Activated T-helper 17 cell treated with anti-CD3 and anti-CD28 coated beads, Interleukin-2, amount 50 U/mL, for 72 hours (primary cell): ENCODE measurements at regions not wholly inside any gene's neighbourhood (a gene's known extent, or its start where the extent isn't known, plus 50 kb on each side); places are given as distances from the start of the nearest gene placed in this dataset.

Source experiments
- ATAC-seq: fragments of 150-1000 bp; cut with Tn5 transposase; replicated peaks from 2 replicates; pipeline ENCODE4 v1.10.0; 2021; ENCODE audit warnings: mild to moderate bottlenecking, moderate library complexity
- H3K27ac Mint-ChIP-seq: one replicate; pipeline ENCODE4 v1.8.0; 2022; ENCODE audit warnings: mixed read lengths
- H3K27me3 Mint-ChIP-seq: one replicate; pipeline ENCODE4 v1.8.0; 2022; ENCODE audit warnings: mixed read lengths
- H3K36me3 Mint-ChIP-seq: one replicate; pipeline ENCODE4 v1.8.0; 2022; ENCODE audit warnings: low read depth, mild to moderate bottlenecking, mixed read lengths
- H3K4me1 Mint-ChIP-seq: one replicate; pipeline ENCODE4 v1.8.0; 2022; ENCODE audit warnings: mixed read lengths
- H3K4me3 Mint-ChIP-seq: one replicate; pipeline ENCODE4 v1.8.0; 2022; ENCODE audit warnings: mild to moderate bottlenecking, mixed read lengths
- H3K9me3 Mint-ChIP-seq: one replicate; pipeline ENCODE4 v1.8.0; 2022; ENCODE audit warnings: mixed read lengths

- Mint-ChIP-seq H3K4me1 (no peaks in the 10 kb centered on the region), H3K27me3 (no peaks in the 10 kb centered on the region), H3K4me3 (no peak overlapping the region), H3K36me3 (no peaks in the 10 kb centered on the region), H3K27ac (no peak overlapping the region), H3K9me3 (peaks cover 5% of the 10 kb centered on the region)
- ATAC-seq = no peak
These were observed 324.0 kb downstream of the KCNRG start for GRCh38 chr13:50339271-50339670.

GRCh38 chr13:50340146-50340545 lies 324.9 kb downstream of the KCNRG start:
- peaks cover 5% of the 10 kb centered on the region for H3K9me3 Mint-ChIP-seq
- H3K27me3 Mint-ChIP-seq = no peaks in the 10 kb centered on the region
- peaks cover 6% of the 10 kb centered on the region for H3K4me1 Mint-ChIP-seq
- H3K36me3 Mint-ChIP-seq = no peaks in the 10 kb centered on the region
- ATAC-seq = no peak
- no peak overlapping the region for H3K27ac Mint-ChIP-seq
- no peak overlapping the region for H3K4me3 Mint-ChIP-seq

DNA sequence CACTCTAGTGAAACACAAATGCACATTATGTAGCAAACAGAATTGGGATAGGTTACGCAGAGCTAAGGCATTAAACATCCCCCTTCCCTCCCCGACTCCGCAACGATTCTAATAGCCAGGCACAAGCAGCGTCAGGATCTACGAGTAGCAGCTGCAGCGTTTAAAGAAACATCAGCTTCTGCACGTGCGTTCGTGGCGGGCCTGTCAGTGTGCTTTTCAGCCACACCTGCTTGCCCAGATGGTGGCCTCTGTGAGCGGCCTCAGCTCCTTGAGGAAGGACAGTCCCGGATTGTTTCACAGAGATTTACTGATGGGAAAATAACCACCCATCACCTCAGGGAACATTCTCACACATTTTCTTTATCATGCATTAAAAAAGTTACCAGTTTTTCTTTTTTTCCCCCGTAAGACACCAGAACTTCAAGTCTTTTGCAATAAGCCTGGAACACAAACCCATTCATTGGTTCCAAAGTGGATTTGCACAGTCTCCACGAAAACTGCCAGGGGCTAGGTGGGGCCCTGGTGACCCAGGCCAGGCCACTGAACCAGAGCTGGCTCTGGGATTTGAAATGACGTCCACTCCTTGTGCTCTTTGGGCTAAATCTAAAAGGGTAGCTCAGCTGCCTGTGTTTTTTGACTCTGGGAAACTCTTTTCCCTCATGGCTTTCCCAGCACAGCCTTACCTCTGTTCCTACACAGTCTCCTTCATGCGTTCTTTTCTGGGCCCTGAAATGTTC lies 325.5 kb downstream of the KCNRG start:
- Mint-ChIP-seq H3K4me3 (no peak overlapping the region), H3K4me1 (peaks cover 6% of the 10 kb centered on the region), H3K27ac (no peak overlapping the region), H3K36me3 (no peaks in the 10 kb centered on the region), H3K9me3 (peaks cover 5% of the 10 kb centered on the region), H3K27me3 (no peaks in the 10 kb centered on the region)
- no peak for ATAC-seq

GRCh38 chr13:50341526-50341925 lies 326.3 kb downstream of the KCNRG start:
- H3K27me3 Mint-ChIP-seq = no peaks in the 10 kb centered on the region
- H3K4me3 Mint-ChIP-seq = no peak overlapping the region
- H3K4me1 Mint-ChIP-seq = peaks cover 6% of the 10 kb centered on the region
- H3K27ac Mint-ChIP-seq = no peak overlapping the region
- no peaks in the 10 kb centered on the region for H3K36me3 Mint-ChIP-seq
- no peak for ATAC-seq
- H3K9me3 Mint-ChIP-seq = peaks cover 5% of the 10 kb centered on the region

DNA sequence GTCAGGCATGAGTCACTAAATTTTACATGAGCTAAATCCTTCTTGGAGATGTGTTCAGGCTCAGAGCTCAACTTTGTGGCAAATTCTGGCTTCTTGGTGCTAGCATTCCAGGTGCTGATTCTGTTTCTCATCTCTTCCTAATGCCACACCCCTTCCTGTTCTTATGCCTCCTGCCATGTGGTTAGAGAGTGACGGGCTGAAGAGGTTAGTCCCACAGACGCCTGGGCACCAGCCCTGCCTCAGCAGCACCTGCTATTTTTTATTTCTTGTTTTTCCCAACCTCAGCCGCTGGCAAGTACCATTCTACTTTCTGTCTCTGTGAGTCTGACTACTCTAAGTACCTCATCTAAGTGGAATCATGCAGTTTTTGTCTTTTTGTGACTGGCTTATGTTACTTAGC lies 329.5 kb downstream of the KCNRG start:
- H3K9me3 Mint-ChIP-seq = peaks cover 5% of the 10 kb centered on the region
- H3K4me1 Mint-ChIP-seq = peaks cover 6% of the 10 kb centered on the region
- H3K27ac Mint-ChIP-seq = no peak overlapping the region
- no peak for ATAC-seq
- no peaks in the 10 kb centered on the region for H3K36me3 Mint-ChIP-seq
- no peak overlapping the region for H3K4me3 Mint-ChIP-seq
- peaks cover 3% of the 10 kb centered on the region for H3K27me3 Mint-ChIP-seq

GRCh38 chr13:50345804-50346203 lies 330.6 kb downstream of the KCNRG start:
- Mint-ChIP-seq H3K9me3 (peaks cover 5% of the 10 kb centered on the region), H3K27ac (no peak overlapping the region), H3K36me3 (no peaks in the 10 kb centered on the region), H3K27me3 (peaks cover 3% of the 10 kb centered on the region), H3K4me1 (peaks cover 6% of the 10 kb centered on the region), H3K4me3 (no peak overlapping the region)
- no peak for ATAC-seq

DNA sequence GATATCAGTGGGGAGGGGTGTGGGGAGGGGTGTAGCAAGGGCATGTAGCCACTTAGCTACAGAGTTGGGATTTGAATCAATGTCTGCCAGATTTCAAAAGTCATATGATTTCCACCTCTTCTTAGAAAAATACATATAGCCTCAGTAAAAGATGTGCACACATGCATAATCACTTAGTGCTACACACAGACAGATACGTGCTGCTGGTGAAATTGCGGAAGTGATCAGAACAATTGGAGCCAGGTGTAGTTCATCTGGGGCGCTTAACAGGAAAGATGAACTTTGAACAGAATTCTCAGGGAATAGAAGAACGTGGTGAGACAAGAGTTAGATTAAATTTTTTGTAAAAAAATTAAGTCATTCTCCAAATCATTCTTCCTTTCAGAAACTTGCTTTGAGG lies 333.1 kb downstream of the KCNRG start:
- no peaks in the 10 kb centered on the region for H3K9me3 Mint-ChIP-seq
- no peak overlapping the region for H3K4me3 Mint-ChIP-seq
- no peaks in the 10 kb centered on the region for H3K36me3 Mint-ChIP-seq
- peaks cover 3% of the 10 kb centered on the region for H3K27me3 Mint-ChIP-seq
- peaks cover 10% of the 10 kb centered on the region for H3K4me1 Mint-ChIP-seq
- H3K27ac Mint-ChIP-seq = no peak overlapping the region
- ATAC-seq = no peak

DNA sequence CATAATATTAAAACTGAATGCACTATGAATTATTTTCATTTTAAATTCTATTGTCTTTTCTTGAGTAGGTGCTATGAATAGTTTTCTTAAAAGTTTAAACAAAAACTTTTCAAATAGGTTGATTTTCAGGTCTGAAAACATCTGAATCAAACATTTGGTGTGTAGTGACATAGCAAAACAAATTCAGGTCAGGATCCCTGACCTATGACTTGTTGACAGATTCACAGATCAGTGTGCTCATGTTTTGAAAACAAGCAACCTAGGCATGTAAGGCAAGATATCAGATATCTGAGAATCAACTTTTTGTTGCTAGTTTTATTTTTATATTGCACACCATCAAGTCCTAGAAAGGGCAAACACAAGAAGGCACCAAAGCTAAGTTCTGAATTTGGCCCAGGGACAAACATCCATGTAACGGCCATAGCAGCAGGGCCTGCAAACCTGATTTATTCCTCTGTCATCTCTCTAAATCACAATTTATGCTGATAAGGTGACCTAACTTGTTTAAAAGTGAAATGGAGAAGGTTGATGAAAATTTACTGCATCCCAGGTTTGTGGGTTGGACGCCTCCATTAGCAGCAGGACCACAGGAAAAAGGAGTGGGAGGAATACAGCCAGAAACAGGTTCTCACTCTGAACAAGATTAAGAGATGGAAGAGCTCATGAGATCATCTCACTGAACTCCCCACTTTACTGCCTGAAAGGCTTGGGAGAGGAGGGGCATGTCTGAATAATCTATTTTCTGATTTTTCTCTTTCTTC lies 337.7 kb downstream of the KCNRG start:
- Mint-ChIP-seq H3K36me3 (no peaks in the 10 kb centered on the region), H3K27ac (no peak overlapping the region), H3K27me3 (no peaks in the 10 kb centered on the region), H3K4me1 (peaks cover 26% of the 10 kb centered on the region), H3K4me3 (no peak overlapping the region), H3K9me3 (no peaks in the 10 kb centered on the region)
- no peak for ATAC-seq

DNA sequence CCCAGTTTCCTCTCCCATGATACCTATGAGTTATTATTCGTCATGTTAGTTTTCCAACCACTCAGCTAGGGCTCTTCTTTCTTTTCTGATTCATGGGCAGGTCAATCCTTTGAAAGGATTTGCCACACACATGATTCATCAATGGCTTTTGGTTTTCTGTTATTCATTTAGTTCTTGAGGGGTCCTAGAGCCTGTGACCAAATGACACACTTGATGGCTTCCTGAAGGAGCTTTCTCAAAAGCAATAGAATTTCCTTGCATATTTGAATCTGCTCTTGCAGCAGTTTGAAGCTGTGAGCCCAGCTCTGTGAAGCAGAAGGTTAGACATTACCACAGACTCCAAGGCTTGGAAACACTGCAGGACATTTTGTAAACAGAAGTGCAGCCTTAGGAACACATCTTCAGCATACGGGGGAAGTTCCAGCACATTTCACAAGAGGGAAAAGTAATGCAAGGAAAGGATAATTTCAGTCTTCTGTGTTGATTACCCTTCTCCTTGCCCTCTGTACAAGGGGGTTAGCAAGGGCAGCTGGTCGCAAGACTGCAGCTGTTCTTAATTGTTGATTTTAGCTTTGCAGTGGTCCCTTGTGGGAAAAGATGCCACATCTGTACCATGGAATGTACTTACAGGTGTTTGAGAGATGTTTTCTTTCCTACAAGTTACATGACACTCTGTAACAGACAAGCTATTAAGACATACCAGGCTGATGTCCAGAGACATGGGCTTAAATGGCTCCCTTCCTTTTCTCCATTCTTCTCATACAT lies 338.6 kb downstream of the KCNRG start:
- Mint-ChIP-seq H3K27me3 (no peaks in the 10 kb centered on the region), H3K36me3 (no peaks in the 10 kb centered on the region), H3K4me3 (no peak overlapping the region), H3K9me3 (no peaks in the 10 kb centered on the region), H3K27ac (no peak overlapping the region), H3K4me1 (peaks cover 26% of the 10 kb centered on the region)
- peak; percentile 73 for ATAC-seq

GRCh38 chr13:50355797-50356196 lies 340.6 kb downstream of the KCNRG start:
- Mint-ChIP-seq H3K27ac (no peak overlapping the region), H3K27me3 (no peaks in the 10 kb centered on the region), H3K36me3 (no peaks in the 10 kb centered on the region), H3K9me3 (no peaks in the 10 kb centered on the region), H3K4me1 (peaks cover 32% of the 10 kb centered on the region), H3K4me3 (peak overlapping the region; percentile 36)
- peak; percentile 77 for ATAC-seq

DNA sequence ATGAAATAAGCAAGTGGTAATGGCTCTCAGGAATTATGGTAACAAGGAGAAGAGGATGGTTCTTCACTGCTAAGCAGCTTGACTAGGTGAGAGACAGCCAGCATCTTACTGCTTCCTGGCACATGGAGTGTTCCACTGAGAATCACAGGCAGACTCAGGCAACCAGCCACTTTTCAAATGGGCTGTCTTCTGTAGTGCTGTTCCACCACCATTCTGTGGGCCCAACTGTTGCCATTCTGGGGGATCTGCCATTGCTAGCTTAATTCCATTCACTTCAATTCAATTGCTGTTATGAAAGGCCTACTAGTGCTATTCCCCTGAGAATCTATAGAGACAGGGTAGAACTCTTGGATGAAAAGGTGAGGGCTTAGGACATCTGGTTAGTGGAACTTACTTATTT lies 341.9 kb downstream of the KCNRG start:
- Mint-ChIP-seq H3K4me3 (no peak overlapping the region), H3K27ac (no peak overlapping the region), H3K27me3 (no peaks in the 10 kb centered on the region), H3K4me1 (peaks cover 42% of the 10 kb centered on the region), H3K36me3 (no peaks in the 10 kb centered on the region), H3K9me3 (no peaks in the 10 kb centered on the region)
- ATAC-seq = no peak

DNA sequence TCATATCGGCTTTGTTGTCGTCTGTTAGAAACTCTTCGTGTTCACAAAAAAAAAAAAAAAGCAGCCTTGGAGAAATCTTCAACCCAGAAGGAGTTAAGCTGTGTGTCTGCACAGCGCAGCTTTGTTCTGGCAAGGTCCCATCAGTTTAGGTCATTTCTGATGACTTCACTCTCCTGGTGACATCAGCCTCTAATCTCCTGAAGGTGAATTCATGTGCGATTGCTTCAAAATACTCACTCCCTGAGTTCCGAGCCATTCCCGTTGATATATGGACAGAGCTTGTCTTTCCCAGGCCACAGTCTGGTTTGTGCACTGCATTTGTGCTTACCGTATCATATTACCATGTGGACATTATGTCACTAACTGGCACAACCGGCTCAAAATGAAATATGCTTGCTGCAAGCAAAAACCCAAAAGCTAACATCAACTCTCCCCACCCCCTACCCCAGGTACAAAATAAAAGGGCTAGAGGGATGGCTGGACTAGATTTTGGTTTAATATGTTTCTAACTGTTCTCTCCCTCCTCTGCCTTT lies 342.4 kb downstream of the KCNRG start:
- ATAC-seq = no peak
- no peaks in the 10 kb centered on the region for H3K27me3 Mint-ChIP-seq
- H3K4me1 Mint-ChIP-seq = peaks cover 47% of the 10 kb centered on the region
- H3K36me3 Mint-ChIP-seq = no peaks in the 10 kb centered on the region
- no peak overlapping the region for H3K4me3 Mint-ChIP-seq
- H3K9me3 Mint-ChIP-seq = no peaks in the 10 kb centered on the region
- H3K27ac Mint-ChIP-seq = no peak overlapping the region

GRCh38 chr13:50358231-50359040 lies 343.2 kb downstream of the KCNRG start:
- no peaks in the 10 kb centered on the region for H3K9me3 Mint-ChIP-seq
- no peak overlapping the region for H3K4me3 Mint-ChIP-seq
- H3K27ac Mint-ChIP-seq = no peak overlapping the region
- no peaks in the 10 kb centered on the region for H3K36me3 Mint-ChIP-seq
- H3K4me1 Mint-ChIP-seq = peaks cover 43% of the 10 kb centered on the region
- no peak for ATAC-seq
- H3K27me3 Mint-ChIP-seq = peaks cover under 1% of the 10 kb centered on the region

DNA sequence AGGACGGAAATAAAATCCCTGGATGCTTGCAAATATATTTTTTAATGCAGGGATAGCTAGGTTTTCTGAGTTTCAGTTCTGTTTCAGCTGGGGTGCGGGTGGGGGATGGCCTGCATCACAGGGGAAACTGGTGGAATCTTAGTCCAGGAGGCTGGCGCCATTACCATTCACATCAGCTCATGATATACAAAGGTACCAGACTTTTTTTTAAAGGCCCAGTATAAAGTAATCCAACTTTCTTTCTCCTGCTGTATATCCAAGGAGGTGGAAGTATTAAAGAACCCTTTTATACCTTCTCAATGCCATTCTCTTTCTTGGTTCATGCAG lies 343.8 kb downstream of the KCNRG start:
- H3K36me3 Mint-ChIP-seq = no peaks in the 10 kb centered on the region
- no peak overlapping the region for H3K4me3 Mint-ChIP-seq
- H3K27ac Mint-ChIP-seq = no peak overlapping the region
- peaks cover 3% of the 10 kb centered on the region for H3K27me3 Mint-ChIP-seq
- H3K9me3 Mint-ChIP-seq = no peaks in the 10 kb centered on the region
- ATAC-seq = no peak
- peaks cover 38% of the 10 kb centered on the region for H3K4me1 Mint-ChIP-seq
